Eye (tissue), 1 donor: ENCODE measurements at regions not wholly inside any gene's neighbourhood (a gene's known extent, or its start where the extent isn't known, plus 50 kb on each side); places are given as distances from the start of the nearest gene placed in this dataset.

Experiments used
- DNase-seq: peaks from one replicate; pipeline ENCODE4 v3.0.0-alpha.2; 2015

DNA sequence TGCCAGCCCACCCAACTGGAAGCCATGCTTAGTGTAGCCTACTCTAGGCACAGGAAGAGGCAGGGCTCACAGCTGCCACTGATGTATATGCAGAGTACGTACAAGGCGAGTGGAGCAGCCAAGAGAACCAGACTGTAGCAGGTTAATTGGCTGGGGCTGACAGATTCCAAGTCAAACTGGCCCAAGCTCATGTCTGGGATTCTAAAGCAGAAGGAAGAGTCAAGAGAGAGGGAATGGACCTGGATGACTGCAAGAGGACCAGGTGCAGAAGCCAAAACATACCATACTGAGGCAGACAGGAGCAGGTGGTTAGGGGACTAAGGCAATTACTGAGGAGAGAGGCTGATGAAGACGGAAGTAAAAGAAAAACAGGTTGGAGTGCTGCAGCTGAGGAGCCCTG is 51.3 kb upstream of the LRRN2 start:
- DNase-seq: no peak

GRCh38 chr1:204738506-204738905 is 53.0 kb upstream of the LRRN2 start:
- no peak for DNase-seq

GRCh38 chr1:204740354-204740753 is 54.8 kb upstream of the LRRN2 start:
- DNase-seq: no peak

DNA sequence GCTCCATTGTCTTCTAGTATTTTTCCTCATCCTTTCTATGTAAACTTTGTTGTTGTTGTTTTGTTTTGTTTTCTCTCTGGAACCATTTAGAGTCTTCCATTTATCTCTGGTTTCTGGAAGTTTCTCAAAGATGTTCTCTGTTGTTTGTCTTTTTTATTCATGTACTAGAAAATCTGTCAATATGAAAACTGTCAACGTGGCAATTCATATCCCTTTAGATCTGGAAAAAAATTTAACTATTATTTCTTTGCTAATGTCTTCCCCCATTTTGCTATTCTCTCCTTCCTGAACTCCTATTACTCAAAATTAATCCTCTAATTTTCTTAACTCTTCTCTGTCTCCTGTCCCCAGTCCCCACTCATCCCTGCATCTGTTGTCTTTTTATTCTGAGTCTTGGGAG is 55.9 kb upstream of the LRRN2 start:
- no peak for DNase-seq

DNA sequence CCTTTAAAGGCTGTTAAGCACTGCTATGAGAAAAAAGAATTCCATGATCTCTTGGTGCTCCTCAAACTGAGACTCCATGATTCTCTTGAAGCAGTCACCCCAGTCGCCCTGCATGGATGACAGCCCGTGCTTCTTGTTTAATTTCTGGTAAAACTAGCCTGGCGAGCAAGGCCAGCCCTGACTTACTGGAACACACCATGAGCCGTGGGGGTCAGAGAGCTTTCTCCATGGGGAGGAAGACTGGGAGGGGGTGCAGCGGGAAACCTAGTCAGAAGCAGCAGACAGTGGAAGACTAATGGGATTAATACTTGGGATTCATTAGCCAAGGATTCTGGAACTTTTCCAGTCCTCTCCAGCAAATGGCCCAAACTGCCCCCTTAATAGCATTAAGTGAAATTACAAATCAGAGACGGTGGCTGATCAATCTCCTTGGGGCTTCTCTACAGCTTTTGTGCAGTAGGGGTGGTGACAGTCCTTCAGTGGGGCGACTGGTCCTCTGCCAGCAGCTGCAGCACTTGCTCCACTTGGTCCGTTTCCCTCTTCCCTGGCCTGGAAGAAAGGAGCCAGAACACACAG is 57.2 kb upstream of the LRRN2 start:
- DNase-seq: no peak

- no peak for DNase-seq
Observed at GRCh38 chr1:204744107-204744779, 58.7 kb upstream of the LRRN2 start.

GRCh38 chr1:204746838-204747442 is 61.4 kb upstream of the LRRN2 start:
- peak; percentile 64 for DNase-seq

GRCh38 chr1:204751480-204751879 is 65.9 kb upstream of the LRRN2 start:
- no peak for DNase-seq

DNA sequence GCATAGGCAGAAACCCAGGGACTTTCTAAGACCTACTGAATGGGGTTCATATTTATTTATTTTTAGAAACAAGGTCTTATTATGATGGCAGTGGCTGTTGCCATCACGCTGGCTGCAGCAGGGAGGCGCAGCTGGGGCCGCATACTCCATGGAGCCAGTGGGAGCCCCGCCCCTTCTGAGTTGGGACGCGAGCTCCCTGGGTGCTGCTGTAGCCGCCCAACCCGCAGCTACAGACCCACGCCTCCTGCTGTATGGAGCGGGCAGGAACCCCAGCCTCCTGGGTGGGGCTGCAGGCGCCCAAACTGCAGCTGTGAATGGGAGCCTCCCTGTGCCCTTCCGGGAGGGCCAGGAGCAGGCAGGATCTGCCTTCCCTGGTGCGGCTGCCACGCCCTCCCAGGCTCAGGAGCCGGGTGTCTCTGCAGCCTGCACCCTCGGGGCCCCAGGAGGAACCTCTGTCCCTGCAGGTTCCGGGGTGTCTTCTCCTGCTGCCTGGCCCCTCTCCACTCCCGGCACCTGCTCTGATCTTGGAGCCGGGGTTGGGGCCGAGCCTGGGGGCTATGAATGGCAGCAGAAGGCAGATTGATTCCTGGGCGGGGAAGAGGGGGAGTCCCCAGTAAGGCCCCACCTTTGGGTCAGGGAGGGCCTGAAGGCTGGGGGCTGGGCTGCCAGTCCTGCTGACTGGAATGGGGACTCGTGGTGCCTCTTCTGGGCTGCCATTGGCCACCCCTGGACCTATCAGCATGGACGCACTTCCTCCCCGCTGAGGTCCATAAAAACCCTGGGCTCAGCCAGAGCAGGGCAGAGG is 66.5 kb upstream of the LRRN2 start:
- DNase-seq: no peak

GRCh38 chr1:204752688-204753040 is 67.1 kb upstream of the LRRN2 start:
- DNase-seq: no peak

- DNase-seq: no peak
Observed at GRCh38 chr1:204754821-204755220, 69.3 kb upstream of the LRRN2 start.

GRCh38 chr1:204756349-204756748 is 70.8 kb upstream of the LRRN2 start:
- no peak for DNase-seq

DNA sequence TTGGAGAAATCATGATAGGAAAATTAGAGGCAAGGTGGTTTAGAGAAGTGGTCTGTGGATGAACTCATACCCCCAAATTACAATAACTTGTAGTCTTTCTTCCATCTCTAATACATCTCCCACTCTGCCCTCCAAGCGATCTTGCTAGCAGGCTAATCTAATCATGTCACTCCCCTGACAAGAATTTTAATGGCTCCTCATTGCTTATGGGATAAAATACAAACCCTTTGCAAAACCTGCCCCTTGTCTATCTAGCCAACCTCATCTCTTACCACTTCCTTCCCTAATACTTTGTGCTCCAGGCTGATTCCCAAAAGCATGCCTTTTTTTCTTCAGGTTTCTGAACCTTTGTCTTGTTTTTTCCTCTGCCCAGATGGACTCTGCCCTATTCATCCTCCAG is 71.3 kb upstream of the LRRN2 start:
- no peak for DNase-seq

DNA sequence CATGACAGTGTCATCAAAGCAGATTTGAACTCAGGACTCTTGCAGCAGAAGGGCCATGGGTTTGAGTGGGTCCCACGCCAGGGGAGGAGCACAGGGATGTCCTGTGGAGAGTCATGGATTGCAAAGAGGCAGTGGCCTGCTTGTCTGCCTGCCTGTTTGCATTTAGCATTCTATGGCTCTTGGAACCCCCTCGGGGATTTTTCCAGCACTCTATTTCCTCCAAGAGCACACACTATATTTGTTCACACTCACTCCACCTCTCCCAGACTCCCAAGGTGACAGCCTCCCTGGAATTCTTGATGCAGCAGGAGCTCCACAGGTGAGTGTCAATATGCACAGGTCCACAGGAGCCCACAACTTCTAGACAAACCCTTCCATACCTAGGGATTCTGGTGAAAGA is 73.1 kb upstream of the LRRN2 start:
- peak; percentile 24 for DNase-seq

- no peak for DNase-seq
Observed at GRCh38 chr1:204760350-204760749, 74.8 kb upstream of the LRRN2 start.

DNA sequence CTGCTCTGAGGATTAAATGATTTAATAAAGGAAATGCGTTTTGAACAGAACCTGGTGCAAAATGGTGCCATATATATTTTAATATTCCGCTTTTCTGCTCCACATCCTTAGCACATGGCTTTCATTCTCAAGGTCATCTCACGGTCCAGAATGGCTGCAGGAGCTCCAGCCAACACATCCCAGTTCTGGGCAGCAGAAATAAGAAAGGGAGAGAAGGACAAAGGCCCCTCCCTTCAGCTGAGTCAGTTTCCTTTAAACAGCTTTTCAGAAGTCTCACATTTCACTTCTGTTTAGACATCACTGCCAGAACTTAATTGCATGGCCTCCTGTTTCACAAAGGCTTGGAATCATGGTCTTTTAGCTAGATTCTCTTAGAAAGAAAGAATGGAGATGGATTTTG is 75.2 kb upstream of the LRRN2 start:
- no peak for DNase-seq

DNA sequence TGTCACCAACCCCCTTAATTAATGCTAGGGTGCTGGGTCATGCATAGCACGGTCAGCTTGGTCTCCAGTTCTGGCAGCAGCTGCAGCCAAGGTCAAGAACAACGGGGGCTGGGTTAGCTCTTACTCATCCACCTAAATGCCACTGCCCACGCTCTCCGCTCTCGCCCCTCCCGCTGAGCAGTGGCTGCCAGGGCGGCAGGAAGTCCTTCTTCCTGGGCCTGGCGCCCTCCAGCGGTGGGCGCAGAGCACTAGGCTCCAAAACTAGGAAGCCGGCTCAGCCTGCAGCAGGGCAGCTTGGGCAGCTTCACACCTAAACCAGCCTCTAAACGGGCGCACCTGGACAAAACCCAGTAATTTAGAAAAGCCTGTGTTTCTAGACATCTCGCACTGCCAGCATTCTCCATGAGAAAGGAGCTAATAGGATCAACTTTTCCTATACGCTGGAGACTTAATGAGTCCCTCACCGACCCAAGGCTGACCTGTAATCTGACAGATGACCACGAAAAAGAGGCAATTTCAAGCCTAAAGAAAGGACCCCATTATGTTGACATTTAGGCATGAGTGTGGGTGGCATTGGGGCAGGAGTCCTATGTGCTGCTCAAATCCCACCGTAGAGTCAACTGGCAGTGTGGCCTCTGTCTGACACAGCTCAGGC is 78.4 kb upstream of the LRRN2 start:
- peak; percentile 82 for DNase-seq

GRCh38 chr1:204769997-204770396 is 84.5 kb upstream of the LRRN2 start:
- no peak for DNase-seq

GRCh38 chr1:204771358-204771757 is 85.8 kb upstream of the LRRN2 start:
- no peak for DNase-seq

- no peak for DNase-seq
Observed at GRCh38 chr1:204773246-204773645, 87.7 kb upstream of the LRRN2 start.

DNA sequence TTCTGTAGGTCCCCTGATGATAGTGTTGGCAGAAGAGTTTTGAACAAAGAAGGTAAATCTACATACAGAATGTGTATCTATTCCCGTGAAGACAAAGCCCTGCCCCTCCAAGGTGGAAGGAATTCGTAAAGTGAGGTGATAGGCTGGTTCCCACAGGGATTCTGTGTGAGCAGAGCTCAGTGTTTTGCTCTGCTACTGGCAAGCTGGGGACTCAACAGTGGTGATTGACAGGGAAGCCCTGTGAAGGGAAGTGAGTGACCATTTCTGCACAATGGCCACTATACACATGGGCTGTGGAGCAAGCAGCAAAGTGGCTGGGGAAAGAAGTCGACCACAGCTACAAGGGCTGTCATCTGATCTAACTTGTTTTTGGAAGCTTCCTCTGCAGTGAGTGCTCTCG is 90.0 kb upstream of the LRRN2 start:
- DNase-seq: no peak

- DNase-seq: no peak
Observed at GRCh38 chr1:204777591-204777990, 92.1 kb upstream of the LRRN2 start.

- DNase-seq: no peak
Observed at GRCh38 chr1:204780630-204781029, 90.0 kb upstream of the NFASC start.
